SK-N-SH (cell line): ENCODE measurements at regions not wholly inside any gene's neighbourhood (a gene's known extent, or its start where the extent isn't known, plus 50 kb on each side); places are given as distances from the start of the nearest gene placed in this dataset.

ENCODE experiments used
- CTCF ChIA-PET: fragments of 300-600, 350-600 bp; formaldehyde crosslinking; extraction: SDS; loops from one replicate; lab custom pipeline; 2021; lab: Yijun Ruan, JAX
- POLR2A ChIA-PET: fragments of 350-600 bp; sonication (Branson Sonifier 250); formaldehyde crosslinking; extraction: SDS; loops from one replicate; lab custom pipeline; 2020; ENCODE audit warnings: antibody characterized with exemption, inconsistent platforms; lab: Yijun Ruan, JAX
- DNase-seq: peaks from one replicate; pipeline ENCODE4 v3.0.0; 2012
- H2AFZ ChIP-seq: fragments of 200-600 bp; sonication (generic); 2 replicates; pipeline ENCODE4 v1.8.1; 2016; ENCODE audit warnings: antibody characterized with exemption, mild to moderate bottlenecking, low read depth
- H3F3A ChIP-seq: fragments of 200-600 bp; sonication (generic); replicated peaks from 2 replicates; pipeline ENCODE3; 2016; ENCODE audit warnings: antibody characterized with exemption, mild to moderate bottlenecking; ENCODE audit not compliant: insufficient read depth
- H3K27ac ChIP-seq, 2 experiments: fragments of 200-500 bp in 1 of 2; fragments of 200-600 bp in 1 of 2; sonication (Bioruptor generic) in 1 of 2; sonication (generic), shearing (Covaris generic) in 1 of 2; 2 replicates each; pipeline versions ENCODE4 v1.5.1 to v1.6.1; 2014 to 2016; ENCODE audit warnings: low read depth in 2 of 2, inconsistent platforms in 1 of 2, low read length in 1 of 2, mild to moderate bottlenecking in 1 of 2, mixed read lengths in 1 of 2
- H3K27me3 ChIP-seq: fragments of 200-600 bp; sonication (generic), shearing (Covaris generic); 2 replicates; pipeline ENCODE4 v1.6.1; 2016; ENCODE audit warnings: mixed run types; ENCODE audit not compliant: insufficient read depth
- H3K36me3 ChIP-seq, 2 experiments: fragments of 200-500 bp in 1 of 2; fragments of 200-600 bp in 1 of 2; sonication (Bioruptor generic) in 1 of 2; sonication (generic) in 1 of 2; replicated peaks in 1 of 2; 2 replicates each; pipeline versions ENCODE3 to v1.5.1; 2014 to 2016; ENCODE audit warnings: low read length in 1 of 2, mild to moderate bottlenecking in 1 of 2; ENCODE audit not compliant: insufficient read depth in 2 of 2, control insufficient read depth in 1 of 2
- H3K4me1 ChIP-seq, 2 experiments: fragments of 200-500 bp in 1 of 2; fragments of 200-600 bp in 1 of 2; sonication (Bioruptor generic) in 1 of 2; sonication (generic), shearing (Covaris generic) in 1 of 2; 2 replicates each; pipeline versions ENCODE4 v1.5.1 to v1.6.1; 2014 to 2016; ENCODE audit warnings: low read depth in 1 of 2, low read length in 1 of 2, mixed run types in 1 of 2; ENCODE audit not compliant: insufficient read depth in 2 of 2, control insufficient read depth in 1 of 2
- H3K4me2 ChIP-seq: fragments of 200-600 bp; sonication (generic), shearing (Covaris generic); 2 replicates; pipeline ENCODE4 v1.6.1; 2017; ENCODE audit warnings: mixed run types
- H3K4me3 ChIP-seq, 2 experiments: fragments of 200-500 bp in 1 of 2; fragments of 200-600 bp in 1 of 2; sonication (Bioruptor generic) in 1 of 2; sonication (generic), shearing (Covaris generic) in 1 of 2; 2 replicates each; pipeline versions ENCODE4 v1.5.1 to v1.8.1; 2014 to 2016; ENCODE audit warnings: low read depth in 2 of 2, inconsistent platforms in 1 of 2, low read length in 1 of 2, mild to moderate bottlenecking in 1 of 2, mixed read lengths in 1 of 2, moderate library complexity in 1 of 2
- H3K79me2 ChIP-seq: fragments of 200-600 bp; sonication (generic); 2 replicates; pipeline ENCODE4 v1.8.1; 2017; ENCODE audit warnings: mild to moderate bottlenecking; ENCODE audit not compliant: insufficient read depth
- H3K9ac ChIP-seq: fragments of 200-600 bp; sonication (generic); 2 replicates; pipeline ENCODE4 v1.6.1; 2017; ENCODE audit warnings: mixed run types
- H3K9me2 ChIP-seq: fragments of 200-600 bp; sonication (generic); 2 replicates; pipeline ENCODE4 v1.6.1; 2017; ENCODE audit warnings: mixed run types
- H3K9me3 ChIP-seq: fragments of 200-600 bp; sonication (generic); 2 replicates; pipeline ENCODE4 v1.6.1; 2017; ENCODE audit warnings: mixed run types, mild to moderate bottlenecking, moderate library complexity
- H4K20me1 ChIP-seq: fragments of 200-600 bp; sonication (generic); 2 replicates; pipeline ENCODE4 v1.6.1; 2017; ENCODE audit warnings: mild to moderate bottlenecking, mixed run types; ENCODE audit not compliant: insufficient read depth
- CTCF ChIP-seq: fragments of 200-600 bp; sonication (generic); IDR thresholded peaks from 2 replicates; pipeline ENCODE4 v1.6.1; 2017; ENCODE audit warnings: antibody characterized with exemption, mild to moderate bottlenecking, moderate library complexity
- EP300 ChIP-seq, 2 experiments: IDR thresholded peaks; 2 replicates each; pipeline versions ENCODE4 v1.4.0 to v1.6.1; 2012; ENCODE audit warnings: borderline replicate concordance in 1 of 2, low read depth in 1 of 2, low read length in 1 of 2
- EZH2phosphoT487 ChIP-seq: fragments of 200-600 bp; sonication (generic); IDR thresholded peaks from 2 replicates; pipeline ENCODE4 v1.6.1; 2017; ENCODE audit warnings: low read depth, mixed run types, mild to moderate bottlenecking, antibody characterized with exemption, moderate library complexity, borderline replicate concordance
- FOXJ3 ChIP-seq: sonication (generic); formaldehyde crosslinking; IDR thresholded peaks from 2 replicates; pipeline ENCODE4 v1.5.1; 2020; ENCODE audit warnings: mild to moderate bottlenecking, missing genetic modification reagents
- FOXM1 ChIP-seq: IDR thresholded peaks from 2 replicates; pipeline ENCODE4 v1.4.0; 2012; ENCODE audit warnings: low read depth, mild to moderate bottlenecking
- JUND ChIP-seq: IDR thresholded peaks from 2 replicates; pipeline ENCODE4 v1.4.0; 2012
- MEF2A ChIP-seq: IDR thresholded peaks from 2 replicates; pipeline ENCODE4 v1.4.0; 2012; ENCODE audit warnings: low read depth, borderline replicate concordance
- MXI1 ChIP-seq: IDR thresholded peaks from 2 replicates; pipeline ENCODE4 v1.6.1; 2012; ENCODE audit warnings: mild to moderate bottlenecking, low read depth, low read length, improper control_type of control experiment
- RCOR1 ChIP-seq: fragments of 150-350 bp; IDR thresholded peaks from 2 replicates; pipeline ENCODE4 v1.6.1; 2017; ENCODE audit warnings: antibody characterized with exemption, low read length
- REST ChIP-seq: IDR thresholded peaks from 2 replicates; pipeline ENCODE4 v1.6.1; 2012; ENCODE audit warnings: mild to moderate bottlenecking, low read depth, low read length, moderate library complexity
- SIN3A ChIP-seq: IDR thresholded peaks from 2 replicates; pipeline ENCODE4 v1.6.1; 2012; ENCODE audit warnings: low read depth, mild to moderate bottlenecking, low read length, moderate library complexity, borderline replicate concordance
- USF1 ChIP-seq: IDR thresholded peaks from 2 replicates; pipeline ENCODE4 v1.4.0; 2012; ENCODE audit warnings: low read depth, borderline replicate concordance
- YY1 ChIP-seq: IDR thresholded peaks from 2 replicates; pipeline ENCODE4 v1.4.0; 2012; ENCODE audit warnings: low read depth, mild to moderate bottlenecking
- ZBTB33 ChIP-seq: IDR thresholded peaks from 2 replicates; pipeline ENCODE4 v1.4.0; 2012; ENCODE audit warnings: low read depth, borderline replicate concordance
- WGBS: methylation state at CpG from one replicate; pipeline ENCODE4 v1.1.6; 2017; ENCODE audit warnings: low lambda C conversion rate; 5-methylcytosine and 5-hydroxymethylcytosine counted together

GRCh38 chr21:18460979-18461378, 57.4 kb upstream of the TMPRSS15 start:
- Histone ChIP-seq H4K20me1 (no peaks in the 10 kb centered on the region), H3F3A (no peaks in the 10 kb centered on the region), H3K9ac (no peak overlapping the region), H3K9me3 (no peaks in the 10 kb centered on the region), H3K27ac (no peak overlapping the region), H3K27me3 (no peaks in the 10 kb centered on the region), H3K9me2 (no peaks in the 10 kb centered on the region), H3K36me3 (no peaks in the 10 kb centered on the region), H3K4me3 (no peak overlapping the region), H3K4me1 (no peaks in the 10 kb centered on the region), H3K4me2 (no peak overlapping the region), H3K79me2 (no peaks in the 10 kb centered on the region), H2AFZ (no peak overlapping the region)
- ChIA-PET POLR2A (no interaction called here), CTCF (no interaction called here)
- DNase-seq, result no peak
- WGBS, result 14% methylated on average over 4 of the region's 4 CpGs
- TF ChIP-seq MEF2A (no peak), FOXM1 (no peak), CTCF (no peak), YY1 (no peak), RCOR1 (no peak), EP300 (IDR thresholded peaks at IDR 0.05; ENCODE audit: borderline replicate concordance in 1 of 2, low read depth in 1 of 2, low read length in 1 of 2) (no peak), MXI1 (no peak), ZBTB33 (no peak), EZH2phosphoT487 (no peak), FOXJ3 (CRISPR knock-in tag) (no peak), JUND (no peak)

GRCh38 chr21:18461743-18462142, 58.2 kb upstream of the TMPRSS15 start:
- Histone ChIP-seq H4K20me1 (no peaks in the 10 kb centered on the region), H3K27ac (no peak overlapping the region), H3F3A (no peaks in the 10 kb centered on the region), H3K4me3 (no peak overlapping the region), H3K4me2 (no peak overlapping the region), H3K9me2 (no peaks in the 10 kb centered on the region), H3K79me2 (no peaks in the 10 kb centered on the region), H3K9me3 (no peaks in the 10 kb centered on the region), H3K4me1 (no peaks in the 10 kb centered on the region), H2AFZ (no peak overlapping the region), H3K9ac (no peak overlapping the region), H3K36me3 (no peaks in the 10 kb centered on the region), H3K27me3 (no peaks in the 10 kb centered on the region)
- POLR2A ChIA-PET, result no interaction called here
- DNase-seq, result no peak
- WGBS, result 5% methylated on average over 3 of the region's 3 CpGs
- TF ChIP-seq SIN3A (no peak), USF1 (no peak), MXI1 (no peak), MEF2A (no peak), REST (no peak)
- CTCF ChIA-PET, result no interaction called here
